ENCODE measurements at regions not wholly inside any gene's neighbourhood (a gene's known extent, or its start where the extent isn't known, plus 50 kb on each side); places are given as distances from the start of the nearest gene placed in this dataset.

GRCh38 chr14:71852181-71852580 lies 80.0 kb upstream of the RGS6 start:
- no peak for TF ChIP-seq CTCF (IDR thresholded peaks at IDR 0.05; ENCODE audit: control extremely low read depth, extremely low read depth)

GRCh38 chr14:71855399-71856036 lies 76.7 kb upstream of the RGS6 start:
- DNase-seq, result peak; percentile 47 to 63 (median 61)
- no peak overlapping the region for H3K27ac ChIP-seq (ENCODE audit: low read depth in 1 of 2, low read length in 1 of 2)
- H3K9me3 ChIP-seq (ENCODE audit: control insufficient read depth in 4 of 4, insufficient read depth in 3 of 4, low read length in 3 of 4), result no peaks in the 10 kb centered on the region
- no peaks in the 10 kb centered on the region for H3K36me3 ChIP-seq (ENCODE audit: control insufficient read depth in 4 of 4, insufficient read depth in 4 of 4, low read length in 4 of 4)
- H3K9ac ChIP-seq (ENCODE audit: insufficient read depth in 1 of 2, low read length in 2 of 2), result no peak overlapping the region
- ATAC-seq (ENCODE audit: insufficient read depth, low FRiP score), result peak; percentile 53
- WGBS, 2 donors, result 96 to 100% methylated on average over 1 of the region's 1 CpG
- no peaks in the 10 kb centered on the region for H3K27me3 ChIP-seq (ENCODE audit: control insufficient read depth in 3 of 3, insufficient read depth in 3 of 3, low read length in 2 of 3)
- TF ChIP-seq CTCF (IDR thresholded peaks at IDR 0.05; ENCODE audit: control extremely low read depth, extremely low read depth), result peak; percentile 65
- H3K4me1 ChIP-seq (ENCODE audit: control insufficient read depth in 5 of 5, insufficient read depth in 5 of 5, low read length in 5 of 5), result peaks cover 0 to 6% (median 0%) of the 10 kb centered on the region in 5 donors
- H3K4me3 ChIP-seq, result no peak overlapping the region

More at GRCh38 chr14:71852181-71852580, 80.0 kb upstream of the RGS6 start:
- no peak overlapping the region for H3K9ac ChIP-seq (ENCODE audit: insufficient read depth in 1 of 2, low read length in 2 of 2)
- no peaks in the 10 kb centered on the region for H3K36me3 ChIP-seq (ENCODE audit: control insufficient read depth in 4 of 4, insufficient read depth in 4 of 4, low read length in 4 of 4)
- H3K27ac ChIP-seq (ENCODE audit: low read depth in 1 of 2, low read length in 1 of 2), result no peak overlapping the region
- peaks cover 0 to 6% (median 0%) of the 10 kb centered on the region in 5 donors for H3K4me1 ChIP-seq (ENCODE audit: control insufficient read depth in 5 of 5, insufficient read depth in 5 of 5, low read length in 5 of 5)
- H3K9me3 ChIP-seq (ENCODE audit: control insufficient read depth in 4 of 4, insufficient read depth in 3 of 4, low read length in 3 of 4), result no peaks in the 10 kb centered on the region
- no peaks in the 10 kb centered on the region for H3K27me3 ChIP-seq (ENCODE audit: control insufficient read depth in 3 of 3, insufficient read depth in 3 of 3, low read length in 2 of 3)
- H3K4me3 ChIP-seq, result no peak overlapping the region
- no peak for ATAC-seq (ENCODE audit: insufficient read depth, low FRiP score)
- DNase-seq, result peak in 2 of 3 donors; percentile 25 to 38

- WGBS, 2 donors, result 41 to 65% methylated on average over 9 of the region's 9 CpGs
- DNase-seq (no peak), ATAC-seq (ENCODE audit: insufficient read depth, low FRiP score) (no peak)
- H3K9me3 ChIP-seq (ENCODE audit: control insufficient read depth in 4 of 4, insufficient read depth in 3 of 4, low read length in 3 of 4), result no peaks in the 10 kb centered on the region
- peak overlapping the region in 1 of 2 donors; percentile 14 for H3K27ac ChIP-seq (ENCODE audit: low read depth in 1 of 2, low read length in 1 of 2)
- H3K9ac ChIP-seq (ENCODE audit: insufficient read depth in 1 of 2, low read length in 2 of 2), result no peak overlapping the region
- H3K36me3 ChIP-seq (ENCODE audit: control insufficient read depth in 4 of 4, insufficient read depth in 4 of 4, low read length in 4 of 4), result no peaks in the 10 kb centered on the region
- H3K27me3 ChIP-seq (ENCODE audit: control insufficient read depth in 3 of 3, insufficient read depth in 3 of 3, low read length in 2 of 3), result no peaks in the 10 kb centered on the region
- TF ChIP-seq CTCF (IDR thresholded peaks at IDR 0.05; ENCODE audit: control extremely low read depth, extremely low read depth), result no peak
- H3K4me3 ChIP-seq, result no peak overlapping the region
- peaks cover 0 to 6% (median 0%) of the 10 kb centered on the region in 5 donors for H3K4me1 ChIP-seq (ENCODE audit: control insufficient read depth in 5 of 5, insufficient read depth in 5 of 5, low read length in 5 of 5)
These were observed 75.9 kb upstream of the RGS6 start for GRCh38 chr14:71856199-71856919.

Measured in lung (tissue), 11 donors.